Ectodermal cell (in vitro differentiated cells): ENCODE measurements at regions not wholly inside any gene's neighbourhood (a gene's known extent, or its start where the extent isn't known, plus 50 kb on each side); places are given as distances from the start of the nearest gene placed in this dataset.

Experiments
- H3K27ac ChIP-seq: 2 replicates; pipeline ENCODE4 v1.7.0; 2013; ENCODE audit warnings: mild to moderate bottlenecking, low read depth, low read length; ENCODE audit not compliant: insufficient read depth, poor library complexity, severe bottlenecking
- H3K27me3 ChIP-seq: 2 replicates; pipeline ENCODE4 v1.7.0; 2013; ENCODE audit warnings: mild to moderate bottlenecking, low read length; ENCODE audit not compliant: insufficient read depth, control insufficient read depth, poor library complexity, severe bottlenecking
- H3K36me3 ChIP-seq: one replicate; pipeline ENCODE4 v1.7.0; 2013; ENCODE audit warnings: low read length; ENCODE audit not compliant: control insufficient read depth, insufficient read depth
- H3K4me1 ChIP-seq: one replicate; pipeline ENCODE4 v1.7.0; 2013; ENCODE audit warnings: low read length; ENCODE audit not compliant: control insufficient read depth, insufficient read depth
- H3K4me3 ChIP-seq: 2 replicates; pipeline ENCODE4 v1.7.0; 2013; ENCODE audit warnings: low read depth, low read length, control low read depth; ENCODE audit not compliant: insufficient read depth
- H3K9me3 ChIP-seq: 2 replicates; pipeline ENCODE4 v1.7.0; 2013; ENCODE audit warnings: mild to moderate bottlenecking, low read length, moderate library complexity; ENCODE audit not compliant: control insufficient read depth
- WGBS, 2 experiments: methylation state at CpG; one replicate each; pipeline ENCODE4 v1.1.7; 2013; ENCODE audit warnings: missing lambda C conversion rate in 2 of 2; 5-methylcytosine and 5-hydroxymethylcytosine counted together

DNA sequence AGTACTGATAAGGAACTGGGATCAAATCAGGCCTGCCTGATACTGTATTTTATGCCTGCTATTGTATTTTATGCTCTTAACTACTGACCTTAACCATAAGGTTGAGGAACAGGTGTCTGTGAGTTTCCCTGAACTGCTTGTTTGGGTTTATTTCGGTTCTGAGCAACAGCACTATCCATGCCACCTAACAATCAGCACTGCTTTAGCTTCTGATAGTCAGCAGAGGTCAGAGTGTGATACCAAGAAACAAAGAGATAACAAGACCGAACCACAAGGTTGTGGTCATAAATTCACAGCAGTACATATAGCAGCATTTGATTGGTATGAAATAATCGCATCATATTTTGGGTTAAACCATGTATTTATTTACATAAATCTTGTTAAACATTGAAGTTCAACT lies 362.2 kb downstream of the FGF13 start:
- Histone ChIP-seq H3K4me3 (no peak overlapping the region), H3K27me3 (no peaks in the 10 kb centered on the region), H3K9me3 (no peaks in the 10 kb centered on the region), H3K4me1 (no peaks in the 10 kb centered on the region), H3K27ac (no peak overlapping the region), H3K36me3 (no peaks in the 10 kb centered on the region)
- 40 to 81% methylated on average over 1 to 3 of the region's 3 CpGs for WGBS, 2 experiments

- Histone ChIP-seq H3K27ac (no peak overlapping the region), H3K4me1 (no peaks in the 10 kb centered on the region), H3K36me3 (no peaks in the 10 kb centered on the region), H3K9me3 (no peaks in the 10 kb centered on the region), H3K27me3 (no peaks in the 10 kb centered on the region), H3K4me3 (no peak overlapping the region)
- 85 to 94% methylated on average over 2 of the region's 2 CpGs for WGBS, 2 experiments
Observed at GRCh38 chrX:138378876-138379275, 332.6 kb downstream of the FGF13 start.

DNA sequence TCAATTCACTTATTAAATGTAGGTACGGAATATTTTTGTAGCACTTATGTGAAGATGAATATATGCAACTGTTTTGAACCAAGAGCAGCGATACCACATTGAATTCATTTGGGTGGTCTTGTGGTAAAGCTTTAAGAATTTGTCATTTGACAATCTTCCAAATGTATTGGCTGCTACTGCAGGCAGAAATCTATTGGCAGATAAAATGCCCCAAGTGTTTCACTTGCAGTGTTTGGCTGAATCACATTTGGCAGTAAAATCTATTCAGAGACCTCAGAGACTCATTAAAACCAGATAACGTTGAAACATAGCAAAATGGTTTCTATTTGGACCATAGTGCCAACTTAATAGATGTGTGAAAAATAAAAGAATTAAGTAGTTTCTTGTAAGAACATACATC lies 303.4 kb downstream of the FGF13 start:
- 92 to 97% methylated on average over 1 to 2 of the region's 3 CpGs for WGBS, 2 experiments
- Histone ChIP-seq H3K36me3 (no peaks in the 10 kb centered on the region), H3K4me1 (no peaks in the 10 kb centered on the region), H3K9me3 (no peaks in the 10 kb centered on the region), H3K4me3 (no peak overlapping the region), H3K27me3 (no peaks in the 10 kb centered on the region), H3K27ac (no peak overlapping the region)

- H3K36me3 ChIP-seq: no peaks in the 10 kb centered on the region
- H3K4me1 ChIP-seq: no peaks in the 10 kb centered on the region
- 88 to 98% methylated on average over 2 of the region's 2 CpGs for WGBS, 2 experiments
- H3K9me3 ChIP-seq: no peaks in the 10 kb centered on the region
- H3K4me3 ChIP-seq: no peak overlapping the region
- H3K27me3 ChIP-seq: no peaks in the 10 kb centered on the region
- H3K27ac ChIP-seq: no peak overlapping the region
Observed at GRCh38 chrX:138411048-138411447, 300.5 kb downstream of the FGF13 start.
